Prostate gland (tissue), 2 donors: ENCODE measurements at regions not wholly inside any gene's neighbourhood (a gene's known extent, or its start where the extent isn't known, plus 50 kb on each side); places are given as distances from the start of the nearest gene placed in this dataset.

Experiments
- DNase-seq: peaks from one replicate; pipeline ENCODE4 v3.0.0-alpha.2; 2019; ENCODE audit warnings: low spot score
- H3K27ac ChIP-seq, 2 donors: fragments of 200-600 bp; sonication (generic); 2 replicates each; pipeline ENCODE4 v1.5.1; 2017 to 2019
- H3K27me3 ChIP-seq: fragments of 200-600 bp; sonication (generic); replicated peaks from 2 replicates; pipeline ENCODE4 v1.5.1; 2019; ENCODE audit not compliant: insufficient read depth
- H3K36me3 ChIP-seq, 2 donors: fragments of 200-600 bp; sonication (generic); 1 replicate in 1 of 2; 2 replicates in 1 of 2; pipeline versions ENCODE4 v1.5.1 to v1.8.1; 2017 to 2019
- H3K4me1 ChIP-seq: fragments of 200-600 bp; sonication (generic); replicated peaks from 2 replicates; pipeline ENCODE4 v1.5.1; 2019
- H3K4me3 ChIP-seq, 2 donors: fragments of 200-600 bp; sonication (generic); 2 replicates each; pipeline ENCODE4 v1.5.1; 2017 to 2019
- H3K9me3 ChIP-seq: fragments of 200-600 bp; sonication (generic); 2 replicates; pipeline ENCODE4 v1.5.1; 2017
- POLR2A ChIP-seq: fragments of 450-650 bp; IDR thresholded peaks from one replicate; pipeline ENCODE4 v1.6.1; 2016; ENCODE audit warnings: antibody characterized with exemption, mild to moderate bottlenecking
- POLR2AphosphoS5 ChIP-seq: sonication (generic); formaldehyde crosslinking; IDR thresholded peaks from one replicate; pipeline ENCODE4 v1.6.1; 2017; ENCODE audit warnings: antibody characterized with exemption
- WGBS: methylation state at CpG from one replicate; pipeline ENCODE4 v1.1.5; 2018; 5-methylcytosine and 5-hydroxymethylcytosine counted together
- intact Hi-C: fragments of 100-400 bp; cut with DNase I; formaldehyde crosslinking; loops from one replicate; pipeline ENCODE4 v1.14.2; 2022
- TF ChIP-seq, protein P1 (sequence below), 4 experiments: fragments of 200-600 bp in 2 of 4; fragments of 450-650 bp in 2 of 4; sonication (generic) in 2 of 4; IDR thresholded peaks; 1 replicate in 3 of 4; 2 replicates in 1 of 4; pipeline ENCODE4 v1.5.1; 2016 to 2019; ENCODE audit warnings: antibody characterized with exemption in 4 of 4, mild to moderate bottlenecking in 2 of 4, moderate library complexity in 2 of 4

DNA sequence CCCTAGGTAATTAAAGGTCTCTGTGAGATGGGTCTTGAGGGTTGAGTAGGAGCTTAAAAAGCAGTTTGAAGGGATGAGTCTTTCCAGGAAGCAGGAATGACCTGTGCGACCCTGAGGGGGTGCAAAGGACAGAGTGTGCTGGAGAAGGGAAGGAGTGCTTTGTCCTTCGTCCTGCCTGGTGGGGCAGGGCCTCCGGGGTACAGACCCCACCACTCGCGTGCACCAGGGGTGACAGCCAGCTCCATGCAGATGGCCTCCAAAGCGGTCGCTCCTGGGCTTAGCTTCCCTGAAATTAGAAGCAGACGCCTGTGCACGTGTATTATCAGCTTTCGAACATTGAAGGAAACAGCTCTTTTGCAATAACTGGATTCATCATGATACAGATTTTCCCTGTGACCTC is 959.8 kb downstream of the BRD1 start:
- Histone ChIP-seq H3K4me3 (no peak overlapping the region), H3K9me3 (no peaks in the 10 kb centered on the region), H3K36me3 (no peaks in the 10 kb centered on the region), H3K27ac (no peak overlapping the region), H3K4me1 (no peaks in the 10 kb centered on the region), H3K27me3 (no peaks in the 10 kb centered on the region)
- TF ChIP-seq POLR2AphosphoS5 (no peak), POLR2A (no peak)
- TF ChIP-seq, protein P1, sequence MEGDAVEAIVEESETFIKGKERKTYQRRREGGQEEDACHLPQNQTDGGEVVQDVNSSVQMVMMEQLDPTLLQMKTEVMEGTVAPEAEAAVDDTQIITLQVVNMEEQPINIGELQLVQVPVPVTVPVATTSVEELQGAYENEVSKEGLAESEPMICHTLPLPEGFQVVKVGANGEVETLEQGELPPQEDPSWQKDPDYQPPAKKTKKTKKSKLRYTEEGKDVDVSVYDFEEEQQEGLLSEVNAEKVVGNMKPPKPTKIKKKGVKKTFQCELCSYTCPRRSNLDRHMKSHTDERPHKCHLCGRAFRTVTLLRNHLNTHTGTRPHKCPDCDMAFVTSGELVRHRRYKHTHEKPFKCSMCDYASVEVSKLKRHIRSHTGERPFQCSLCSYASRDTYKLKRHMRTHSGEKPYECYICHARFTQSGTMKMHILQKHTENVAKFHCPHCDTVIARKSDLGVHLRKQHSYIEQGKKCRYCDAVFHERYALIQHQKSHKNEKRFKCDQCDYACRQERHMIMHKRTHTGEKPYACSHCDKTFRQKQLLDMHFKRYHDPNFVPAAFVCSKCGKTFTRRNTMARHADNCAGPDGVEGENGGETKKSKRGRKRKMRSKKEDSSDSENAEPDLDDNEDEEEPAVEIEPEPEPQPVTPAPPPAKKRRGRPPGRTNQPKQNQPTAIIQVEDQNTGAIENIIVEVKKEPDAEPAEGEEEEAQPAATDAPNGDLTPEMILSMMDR (IDR thresholded peaks at IDR 0.05), result no peak
- DNase-seq, result no peak
- WGBS, result 76% methylated on average over 10 of the region's 10 CpGs
- intact Hi-C loops, result no loop called here

- no peak for TF ChIP-seq POLR2A
- TF ChIP-seq, protein P1 (IDR thresholded peaks at IDR 0.05), result no peak
- no peak for TF ChIP-seq POLR2AphosphoS5
- Histone ChIP-seq H3K27ac (peak overlapping the region in 1 of 2 donors; percentile 45), H3K4me3 (no peak overlapping the region), H3K36me3 (no peaks in the 10 kb centered on the region), H3K4me1 (no peaks in the 10 kb centered on the region), H3K9me3 (no peaks in the 10 kb centered on the region), H3K27me3 (no peaks in the 10 kb centered on the region)
- WGBS, result 66% methylated on average over 21 of the region's 22 CpGs
- intact Hi-C loops, result no loop called here
- no peak for DNase-seq
Observed at GRCh38 chr22:48866906-48867681, 960.6 kb downstream of the BRD1 start.

DNA sequence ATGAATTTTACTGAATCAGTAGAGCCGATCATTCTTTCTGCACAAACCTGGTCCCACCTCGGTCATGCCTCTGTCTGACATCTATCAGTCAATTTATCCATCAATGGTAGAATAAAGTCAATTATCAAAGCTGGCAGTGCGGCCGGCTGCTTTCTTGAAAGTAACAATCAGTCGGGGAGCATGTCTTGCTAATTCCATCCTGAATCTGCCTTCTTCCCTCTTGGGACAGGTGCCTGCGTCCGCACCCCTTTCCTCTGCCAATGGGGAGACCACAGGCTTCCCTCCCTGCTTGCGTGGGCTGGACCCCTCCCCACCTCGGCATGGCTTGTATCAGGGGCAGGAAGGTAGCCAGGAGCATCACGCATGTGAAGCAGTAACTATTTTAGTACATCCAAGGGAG is 962.9 kb downstream of the BRD1 start:
- TF ChIP-seq POLR2A (no peak), POLR2AphosphoS5 (no peak)
- TF ChIP-seq, protein P1 (IDR thresholded peaks at IDR 0.05), result no peak
- H3K27me3 ChIP-seq, result no peaks in the 10 kb centered on the region
- H3K36me3 ChIP-seq, result no peaks in the 10 kb centered on the region
- intact Hi-C loops, result no loop called here
- H3K4me1 ChIP-seq, result no peaks in the 10 kb centered on the region
- H3K4me3 ChIP-seq, result no peak overlapping the region
- 29% methylated on average over 10 of the region's 10 CpGs for WGBS
- no peak overlapping the region for H3K27ac ChIP-seq
- H3K9me3 ChIP-seq, result no peaks in the 10 kb centered on the region
- DNase-seq, result no peak

- H3K9me3 ChIP-seq, result no peaks in the 10 kb centered on the region
- 70% methylated on average over 6 of the region's 7 CpGs for WGBS
- intact Hi-C loops, result no loop called here
- no peaks in the 10 kb centered on the region for H3K27me3 ChIP-seq
- no peaks in the 10 kb centered on the region for H3K36me3 ChIP-seq
- TF ChIP-seq POLR2AphosphoS5 (no peak), POLR2A (no peak)
- TF ChIP-seq, protein P1 (IDR thresholded peaks at IDR 0.05), result no peak
- H3K4me1 ChIP-seq, result no peaks in the 10 kb centered on the region
- no peak for DNase-seq
- no peak overlapping the region for H3K27ac ChIP-seq
- no peak overlapping the region for H3K4me3 ChIP-seq
Observed at GRCh38 chr22:48863965-48864528, 963.6 kb downstream of the BRD1 start.

DNA sequence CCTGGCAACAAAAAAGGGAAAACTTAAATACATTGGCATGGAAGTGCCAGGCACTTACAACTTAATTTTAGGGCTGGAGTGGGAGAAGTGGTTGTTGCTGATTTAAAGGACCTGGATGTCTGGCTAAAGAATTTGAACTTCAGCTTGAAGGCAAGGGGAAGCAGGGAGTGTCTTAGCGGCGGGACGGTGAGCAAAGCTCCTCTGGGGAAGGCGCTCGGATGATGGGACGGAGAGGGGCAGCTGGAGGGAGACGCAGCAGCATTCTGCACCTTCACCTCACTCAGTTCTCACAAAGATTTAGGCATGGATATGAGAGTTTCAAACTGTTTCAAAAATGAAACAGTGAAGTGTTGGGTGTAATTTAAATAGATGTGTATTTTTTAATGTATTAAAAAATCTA is 967.1 kb downstream of the BRD1 start:
- Histone ChIP-seq H3K27me3 (no peaks in the 10 kb centered on the region), H3K4me1 (no peaks in the 10 kb centered on the region), H3K4me3 (no peak overlapping the region), H3K36me3 (no peaks in the 10 kb centered on the region), H3K9me3 (no peaks in the 10 kb centered on the region), H3K27ac (no peak overlapping the region)
- intact Hi-C loops, result no loop called here
- DNase-seq, result no peak
- WGBS, result 69% methylated on average over 7 of the region's 7 CpGs
- TF ChIP-seq POLR2A, result no peak
- TF ChIP-seq, protein P1 (IDR thresholded peaks at IDR 0.05), result no peak
- TF ChIP-seq POLR2AphosphoS5, result no peak
